ENCODE measurements at regions not wholly inside any gene's neighbourhood (a gene's known extent, or its start where the extent isn't known, plus 50 kb on each side); places are given as distances from the start of the nearest gene placed in this dataset.

GRCh38 chr3:116871905-116872304, 162.3 kb downstream of the TUSC7 start:
- H3K4me3 ChIP-seq, result no peak overlapping the region
- H3K9me2 ChIP-seq (ENCODE audit: insufficient read depth), result no peaks in the 10 kb centered on the region
- no peak overlapping the region for H3K27ac ChIP-seq
- H3K79me2 ChIP-seq (ENCODE audit: low read depth), result no peaks in the 10 kb centered on the region
- H2AFZ ChIP-seq, result no peak overlapping the region
- no peaks in the 10 kb centered on the region for H3F3A ChIP-seq (ENCODE audit: insufficient read depth, low read depth)
- no peak overlapping the region for H3K4me2 ChIP-seq
- H3K27me3 ChIP-seq (ENCODE audit: insufficient read depth, low read depth), result no peaks in the 10 kb centered on the region
- H3K4me1 ChIP-seq (replicated peaks; ENCODE audit: insufficient read depth), result no peaks in the 10 kb centered on the region
- ChIA-PET CTCF (no interaction called here), POLR2A (ENCODE audit: unreplicated experiment) (no interaction called here)
- no peak for DNase-seq
- TF ChIP-seq CTCF (conservative IDR thresholded peaks at IDR 0.05) (no peak), EZH2 (IDR thresholded peaks at IDR 0.05; ENCODE audit: low read depth) (no peak)
- H3K9me3 ChIP-seq (ENCODE audit: insufficient read depth, low read depth), result no peaks in the 10 kb centered on the region
- intact Hi-C loops (cut with micrococcal nuclease; ENCODE audit: unreplicated experiment), result no loop called here
- H3K36me3 ChIP-seq (ENCODE audit: low read depth), result no peaks in the 10 kb centered on the region
- no peaks in the 10 kb centered on the region for H4K20me1 ChIP-seq (ENCODE audit: insufficient read depth)
- no TSS peak for BruUV-seq (replicated peaks)

- H3K4me3 ChIP-seq, result no peak overlapping the region
Measured at GRCh38 chr3:116872688-116873087, 163.1 kb downstream of the TUSC7 start.

DNA sequence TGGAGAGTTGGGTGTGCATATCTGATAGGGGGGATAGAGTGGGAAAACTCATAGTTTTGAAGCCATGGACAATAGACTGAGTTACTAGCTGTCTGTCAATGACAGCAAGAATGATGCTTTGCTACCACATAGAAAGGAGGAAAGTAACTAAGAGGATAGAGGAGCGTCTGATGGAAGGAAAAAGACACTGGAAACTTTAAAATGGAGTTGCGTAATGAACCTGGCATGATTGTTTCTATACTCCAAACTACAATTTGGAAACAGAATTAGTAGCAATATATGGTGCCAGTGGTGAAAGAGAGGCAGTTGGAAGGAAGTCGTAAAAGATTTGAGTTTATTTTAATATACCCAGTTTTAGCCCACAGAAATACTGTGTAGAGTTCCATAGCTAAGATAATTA, 163.6 kb downstream of the TUSC7 start:
- no peak for DNase-seq
- ChIA-PET CTCF (no interaction called here), POLR2A (ENCODE audit: unreplicated experiment) (no interaction called here)

More at GRCh38 chr3:116872688-116873087, 163.1 kb downstream of the TUSC7 start:
- POLR2A ChIA-PET (ENCODE audit: unreplicated experiment), result no interaction called here
- no peak for DNase-seq
- Histone ChIP-seq H3K9me2 (ENCODE audit: insufficient read depth) (no peaks in the 10 kb centered on the region), H3K4me1 (replicated peaks; ENCODE audit: insufficient read depth) (no peaks in the 10 kb centered on the region), H3K79me2 (ENCODE audit: low read depth) (no peaks in the 10 kb centered on the region), H3K4me2 (no peak overlapping the region), H3K9me3 (ENCODE audit: insufficient read depth, low read depth) (no peaks in the 10 kb centered on the region), H3F3A (ENCODE audit: insufficient read depth, low read depth) (no peaks in the 10 kb centered on the region), H4K20me1 (ENCODE audit: insufficient read depth) (no peaks in the 10 kb centered on the region), H3K27ac (no peak overlapping the region), H3K36me3 (ENCODE audit: low read depth) (no peaks in the 10 kb centered on the region), H3K27me3 (ENCODE audit: insufficient read depth, low read depth) (no peaks in the 10 kb centered on the region), H2AFZ (no peak overlapping the region)
- no TSS peak for BruUV-seq (replicated peaks)
- intact Hi-C loops (cut with micrococcal nuclease; ENCODE audit: unreplicated experiment), result no loop called here
- TF ChIP-seq CTCF (conservative IDR thresholded peaks at IDR 0.05) (no peak), EZH2 (IDR thresholded peaks at IDR 0.05; ENCODE audit: low read depth) (no peak)
- CTCF ChIA-PET, result no interaction called here

More for the DNA sequence above, 163.6 kb downstream of the TUSC7 start:
- Histone ChIP-seq H3F3A (ENCODE audit: insufficient read depth, low read depth) (no peaks in the 10 kb centered on the region), H2AFZ (no peak overlapping the region), H3K79me2 (ENCODE audit: low read depth) (no peaks in the 10 kb centered on the region), H3K4me2 (no peak overlapping the region), H3K4me3 (no peak overlapping the region), H3K27ac (no peak overlapping the region), H3K4me1 (replicated peaks; ENCODE audit: insufficient read depth) (no peaks in the 10 kb centered on the region), H3K27me3 (ENCODE audit: insufficient read depth, low read depth) (no peaks in the 10 kb centered on the region), H4K20me1 (ENCODE audit: insufficient read depth) (no peaks in the 10 kb centered on the region), H3K36me3 (ENCODE audit: low read depth) (no peaks in the 10 kb centered on the region), H3K9me3 (ENCODE audit: insufficient read depth, low read depth) (no peaks in the 10 kb centered on the region), H3K9me2 (ENCODE audit: insufficient read depth) (no peaks in the 10 kb centered on the region)
- TF ChIP-seq EZH2 (IDR thresholded peaks at IDR 0.05; ENCODE audit: low read depth) (no peak), CTCF (conservative IDR thresholded peaks at IDR 0.05) (no peak)
- intact Hi-C loops (cut with micrococcal nuclease; ENCODE audit: unreplicated experiment), result no loop called here
- no TSS peak for BruUV-seq (replicated peaks)

All from PC-9 (cell line).